MM.1S (cell line): ENCODE measurements at regions not wholly inside any gene's neighbourhood (a gene's known extent, or its start where the extent isn't known, plus 50 kb on each side); places are given as distances from the start of the nearest gene placed in this dataset.

Experiments used
- DNase-seq: peaks from one replicate; pipeline ENCODE4 v3.0.0-alpha.2; 2015
- H2AFZ ChIP-seq: fragments of 300-600 bp; sonication (generic); 2 replicates; pipeline ENCODE4 v1.6.0; 2016; ENCODE audit warnings: antibody characterized with exemption, low read length
- H3F3A ChIP-seq: fragments of 300-600 bp; sonication (generic); 2 replicates; pipeline ENCODE4 v1.6.1; 2016; ENCODE audit warnings: mild to moderate bottlenecking, antibody characterized with exemption, low read length, moderate library complexity, mixed read lengths; ENCODE audit not compliant: insufficient read depth
- H3K27ac ChIP-seq: fragments of 300-600 bp; sonication (generic); 2 replicates; pipeline ENCODE4 v1.5.1; 2016; ENCODE audit warnings: mild to moderate bottlenecking, low read length
- H3K27me3 ChIP-seq: fragments of 300-600 bp; sonication (generic); replicated peaks from 2 replicates; pipeline ENCODE4 v1.6.0; 2016; ENCODE audit warnings: low read length; ENCODE audit not compliant: insufficient read depth
- H3K36me3 ChIP-seq: fragments of 300-600 bp; sonication (generic); replicated peaks from 2 replicates; pipeline ENCODE4 v1.6.1; 2016; ENCODE audit warnings: mild to moderate bottlenecking, low read length, mixed read lengths; ENCODE audit not compliant: insufficient read depth
- H3K4me1 ChIP-seq: fragments of 300-600 bp; sonication (generic); 2 replicates; pipeline ENCODE4 v1.6.1; 2016; ENCODE audit warnings: low read length, mixed read lengths
- H3K4me2 ChIP-seq: fragments of 300-600 bp; sonication (generic); 2 replicates; pipeline ENCODE4 v1.6.0; 2016; ENCODE audit warnings: low read depth, low read length
- H3K4me3 ChIP-seq: fragments of 300-600 bp; sonication (generic); 2 replicates; pipeline ENCODE4 v1.5.1; 2016; ENCODE audit warnings: low read length, mixed read lengths
- H3K79me2 ChIP-seq: fragments of 300-600 bp; sonication (generic); 2 replicates; pipeline ENCODE4 v1.6.1; 2016; ENCODE audit warnings: mixed run types, low read length, mixed read lengths
- H3K9ac ChIP-seq: fragments of 300-600 bp; sonication (generic); 2 replicates; pipeline ENCODE4 v1.6.1; 2016; ENCODE audit warnings: low read length, mixed read lengths
- H3K9me2 ChIP-seq: fragments of 300-600 bp; sonication (generic); replicated peaks from 2 replicates; pipeline ENCODE4 v1.6.1; 2016; ENCODE audit warnings: mild to moderate bottlenecking, low read length, mixed read lengths; ENCODE audit not compliant: insufficient read depth
- H3K9me3 ChIP-seq: fragments of 300-600 bp; sonication (generic); replicated peaks from 2 replicates; pipeline ENCODE4 v1.6.1; 2016; ENCODE audit warnings: mild to moderate bottlenecking, low read length, mixed read lengths; ENCODE audit not compliant: insufficient read depth
- H4K20me1 ChIP-seq: fragments of 300-600 bp; sonication (generic); 2 replicates; pipeline ENCODE4 v1.6.1; 2016; ENCODE audit warnings: mild to moderate bottlenecking, low read length, moderate library complexity, mixed read lengths; ENCODE audit not compliant: insufficient read depth
- EZH2 ChIP-seq: fragments of 300-600 bp; sonication (generic); optimal IDR thresholded peaks from 2 replicates; pipeline ENCODE3; 2017; ENCODE audit warnings: low read depth, mild to moderate bottlenecking, antibody characterized with exemption, low read length, mixed read lengths
- EZH2phosphoT487 ChIP-seq: fragments of 300-600 bp; sonication (generic); IDR thresholded peaks from 2 replicates; pipeline ENCODE4 v1.6.1; 2018; ENCODE audit warnings: antibody characterized with exemption, low read length
- TF ChIP-seq, protein P1 (sequence below): fragments of 300-600 bp; sonication (generic); IDR thresholded peaks from 2 replicates; pipeline ENCODE4 v1.5.1; 2016; ENCODE audit warnings: antibody characterized with exemption, low read length, mixed read lengths

DNA sequence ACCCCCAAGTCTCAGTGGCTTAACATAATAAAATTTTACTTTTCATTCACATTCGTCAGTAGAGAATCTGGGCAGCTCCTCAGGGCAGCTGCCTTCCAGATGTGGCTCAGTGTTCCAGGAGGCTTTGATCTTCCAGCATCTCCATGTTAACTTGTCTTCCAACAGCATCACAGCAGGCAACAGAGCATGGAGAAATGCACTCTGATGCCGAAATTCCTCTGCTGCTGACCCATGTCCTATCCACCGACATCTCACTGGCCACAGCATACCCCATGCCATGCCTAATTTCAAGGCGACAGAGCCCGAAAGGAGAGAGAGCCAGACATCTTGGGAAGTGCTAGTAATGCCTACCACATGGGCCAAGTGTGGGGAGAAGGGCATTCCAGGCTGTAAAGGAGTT is 64.9 kb upstream of the MEDAG start:
- no peaks in the 10 kb centered on the region for H4K20me1 ChIP-seq
- H2AFZ ChIP-seq = no peak overlapping the region
- no peak for DNase-seq
- no peaks in the 10 kb centered on the region for H3K36me3 ChIP-seq
- H3K27ac ChIP-seq = no peak overlapping the region
- no peak overlapping the region for H3K4me2 ChIP-seq
- H3K9me2 ChIP-seq = no peaks in the 10 kb centered on the region
- H3K9me3 ChIP-seq = no peaks in the 10 kb centered on the region
- no peaks in the 10 kb centered on the region for H3K4me1 ChIP-seq
- H3K79me2 ChIP-seq = no peaks in the 10 kb centered on the region
- no peaks in the 10 kb centered on the region for H3F3A ChIP-seq
- no peak for TF ChIP-seq EZH2
- TF ChIP-seq EZH2phosphoT487 = no peak
- TF ChIP-seq, protein P1, sequence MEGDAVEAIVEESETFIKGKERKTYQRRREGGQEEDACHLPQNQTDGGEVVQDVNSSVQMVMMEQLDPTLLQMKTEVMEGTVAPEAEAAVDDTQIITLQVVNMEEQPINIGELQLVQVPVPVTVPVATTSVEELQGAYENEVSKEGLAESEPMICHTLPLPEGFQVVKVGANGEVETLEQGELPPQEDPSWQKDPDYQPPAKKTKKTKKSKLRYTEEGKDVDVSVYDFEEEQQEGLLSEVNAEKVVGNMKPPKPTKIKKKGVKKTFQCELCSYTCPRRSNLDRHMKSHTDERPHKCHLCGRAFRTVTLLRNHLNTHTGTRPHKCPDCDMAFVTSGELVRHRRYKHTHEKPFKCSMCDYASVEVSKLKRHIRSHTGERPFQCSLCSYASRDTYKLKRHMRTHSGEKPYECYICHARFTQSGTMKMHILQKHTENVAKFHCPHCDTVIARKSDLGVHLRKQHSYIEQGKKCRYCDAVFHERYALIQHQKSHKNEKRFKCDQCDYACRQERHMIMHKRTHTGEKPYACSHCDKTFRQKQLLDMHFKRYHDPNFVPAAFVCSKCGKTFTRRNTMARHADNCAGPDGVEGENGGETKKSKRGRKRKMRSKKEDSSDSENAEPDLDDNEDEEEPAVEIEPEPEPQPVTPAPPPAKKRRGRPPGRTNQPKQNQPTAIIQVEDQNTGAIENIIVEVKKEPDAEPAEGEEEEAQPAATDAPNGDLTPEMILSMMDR = no peak
- H3K27me3 ChIP-seq = no peaks in the 10 kb centered on the region
- H3K9ac ChIP-seq = no peak overlapping the region
- H3K4me3 ChIP-seq = no peak overlapping the region

DNA sequence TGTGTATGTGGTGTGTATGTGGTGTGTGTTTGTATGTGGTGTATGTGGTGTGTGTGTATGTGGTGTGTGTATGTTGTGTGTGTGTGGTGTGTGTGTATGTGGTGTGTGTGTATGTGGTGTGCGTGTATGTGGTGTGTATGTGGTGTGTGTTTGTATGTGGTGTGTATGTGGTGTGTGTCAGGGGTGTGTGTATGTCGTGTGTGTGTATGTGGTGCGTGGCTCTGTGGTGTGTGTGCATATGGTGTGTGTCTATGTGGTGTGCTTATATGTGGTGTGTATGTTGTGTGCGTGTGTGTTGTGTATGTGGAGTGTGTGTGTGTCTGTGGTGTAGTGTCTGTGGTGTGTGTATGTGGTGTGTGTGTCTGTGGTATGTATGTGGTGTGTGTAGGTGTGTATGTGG is 62.5 kb upstream of the MEDAG start:
- Histone ChIP-seq H3K9ac (no peak overlapping the region), H3K9me2 (no peaks in the 10 kb centered on the region), H3F3A (no peaks in the 10 kb centered on the region), H3K27me3 (no peaks in the 10 kb centered on the region), H3K9me3 (no peaks in the 10 kb centered on the region), H2AFZ (no peak overlapping the region), H3K4me2 (no peak overlapping the region), H3K4me3 (no peak overlapping the region), H3K27ac (no peak overlapping the region), H3K4me1 (no peaks in the 10 kb centered on the region), H3K79me2 (no peaks in the 10 kb centered on the region), H4K20me1 (no peaks in the 10 kb centered on the region), H3K36me3 (no peaks in the 10 kb centered on the region)
- TF ChIP-seq EZH2phosphoT487 (no peak), EZH2 (no peak)
- TF ChIP-seq, protein P1 = no peak
- DNase-seq = no peak

DNA sequence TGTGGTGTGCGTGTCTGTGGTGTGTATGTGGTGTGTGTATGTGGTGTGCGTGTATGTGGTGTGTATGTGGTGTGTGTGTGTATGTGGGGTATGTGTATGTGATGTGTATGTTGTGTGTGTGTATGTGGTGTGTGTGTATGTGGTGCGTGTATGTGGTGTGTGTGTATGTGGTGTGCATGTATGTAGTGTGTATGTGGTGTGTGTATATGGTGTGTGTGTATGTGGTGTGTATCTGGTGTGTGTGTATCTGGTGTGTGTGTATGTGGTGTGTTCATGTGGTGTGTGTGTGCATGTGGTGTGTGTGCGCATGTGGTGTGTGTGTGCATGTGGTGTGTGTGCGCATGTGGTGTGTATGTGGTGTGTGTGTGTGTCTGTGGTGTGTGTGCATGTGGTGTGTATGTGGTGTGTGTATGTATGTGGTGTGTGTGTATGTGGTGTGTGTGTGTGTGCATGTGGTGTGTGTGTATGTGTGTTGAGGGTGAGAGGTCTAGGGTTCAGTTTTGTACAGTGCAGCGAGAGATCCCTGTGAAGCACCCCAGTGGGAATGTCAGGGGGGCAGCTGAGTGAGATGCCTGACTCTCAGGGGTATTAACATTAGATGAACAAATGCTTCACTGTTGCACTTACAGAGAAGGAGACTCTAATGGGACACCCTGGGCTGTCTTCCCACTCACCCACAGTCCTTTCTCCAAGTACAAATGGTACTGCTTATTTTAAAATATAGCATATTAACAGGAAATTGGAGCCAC is 61.3 kb upstream of the MEDAG start:
- H3K4me2 ChIP-seq = no peak overlapping the region
- no peak for DNase-seq

More for the DNA sequence above, 61.3 kb upstream of the MEDAG start:
- no peak overlapping the region for H2AFZ ChIP-seq
- no peak overlapping the region for H3K9ac ChIP-seq
- H4K20me1 ChIP-seq = no peaks in the 10 kb centered on the region
- H3F3A ChIP-seq = no peaks in the 10 kb centered on the region
- no peaks in the 10 kb centered on the region for H3K9me2 ChIP-seq
- H3K27ac ChIP-seq = no peak overlapping the region
- no peaks in the 10 kb centered on the region for H3K36me3 ChIP-seq
- no peaks in the 10 kb centered on the region for H3K79me2 ChIP-seq
- TF ChIP-seq EZH2 (no peak), EZH2phosphoT487 (no peak)
- TF ChIP-seq, protein P1 = no peak
- H3K4me1 ChIP-seq = no peaks in the 10 kb centered on the region
- no peaks in the 10 kb centered on the region for H3K27me3 ChIP-seq
- H3K9me3 ChIP-seq = no peaks in the 10 kb centered on the region
- no peak overlapping the region for H3K4me3 ChIP-seq
